Right renal pelvis (tissue), 4 donors: ENCODE measurements at regions not wholly inside any gene's neighbourhood (a gene's known extent, or its start where the extent isn't known, plus 50 kb on each side); places are given as distances from the start of the nearest gene placed in this dataset.
A peak's percentile ranks its signal among the peaks of the same experiment; 100 is the strongest.
"Not testable (repeated sequence)": the region's sequence is repeated elsewhere in the genome, so short reads cannot be mapped to it uniquely, and the experiment has no call there.

Source experiments
- DNase-seq, 4 donors: peaks; one replicate each; pipeline ENCODE4 v3.0.0-alpha.2; 2013; ENCODE audit warnings: low read depth in 4 of 4, low spot score in 3 of 4, missing footprints in 1 of 4

DNA sequence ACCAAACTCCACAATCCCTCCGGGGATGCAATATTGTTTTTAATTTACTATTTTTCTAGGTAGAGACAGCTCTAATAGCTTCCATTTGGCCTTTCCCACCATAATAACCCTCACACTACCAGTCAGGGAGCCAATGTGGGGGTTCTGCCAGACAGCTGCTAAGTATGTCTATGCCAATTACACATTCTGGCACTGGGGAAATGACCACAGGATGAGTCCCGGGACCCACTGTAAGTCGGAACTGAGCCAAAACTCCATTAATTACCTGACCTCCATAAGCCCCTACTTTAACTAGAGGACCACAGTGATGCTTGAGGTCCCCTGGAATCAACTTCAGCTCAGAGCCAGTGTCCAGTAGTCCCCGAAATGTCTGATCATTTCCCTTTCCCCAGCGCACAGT lies 95.2 kb upstream of the USP25 start:
- DNase-seq, result not testable (repeated sequence)

DNA sequence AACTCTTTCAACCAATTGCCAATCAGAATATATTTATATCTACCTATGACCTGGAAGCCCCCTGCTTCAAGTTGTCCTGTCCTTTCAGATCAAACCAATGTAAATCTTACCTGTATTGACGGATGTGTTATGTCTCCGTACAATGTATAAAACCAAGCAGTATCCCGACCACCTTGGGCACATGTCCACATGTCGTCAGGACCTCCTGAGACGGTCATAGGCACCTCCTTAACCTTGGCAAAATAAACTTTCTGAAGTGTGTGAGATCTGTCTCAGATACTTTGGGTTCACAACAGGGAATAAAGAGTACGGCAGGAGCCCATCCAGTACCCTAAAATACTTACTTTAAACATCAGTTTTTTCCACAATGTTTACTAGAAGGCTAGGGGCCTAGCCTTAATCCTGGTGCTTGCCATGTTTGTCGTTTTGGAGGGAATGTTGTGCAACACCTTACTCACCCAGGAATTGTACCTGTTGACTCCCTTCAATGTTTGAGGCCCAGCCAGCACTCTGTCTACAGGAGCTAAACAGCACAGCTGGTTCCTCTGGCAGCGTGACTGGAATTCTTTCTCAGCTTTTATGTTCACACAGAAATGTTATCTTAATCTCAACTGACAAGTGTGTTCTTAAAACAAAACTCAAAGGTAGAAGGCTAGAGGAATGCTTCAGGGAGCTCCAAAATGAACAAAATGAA lies 90.8 kb upstream of the USP25 start:
- peak in 1 of 4 donors; percentile 20 for DNase-seq

DNA sequence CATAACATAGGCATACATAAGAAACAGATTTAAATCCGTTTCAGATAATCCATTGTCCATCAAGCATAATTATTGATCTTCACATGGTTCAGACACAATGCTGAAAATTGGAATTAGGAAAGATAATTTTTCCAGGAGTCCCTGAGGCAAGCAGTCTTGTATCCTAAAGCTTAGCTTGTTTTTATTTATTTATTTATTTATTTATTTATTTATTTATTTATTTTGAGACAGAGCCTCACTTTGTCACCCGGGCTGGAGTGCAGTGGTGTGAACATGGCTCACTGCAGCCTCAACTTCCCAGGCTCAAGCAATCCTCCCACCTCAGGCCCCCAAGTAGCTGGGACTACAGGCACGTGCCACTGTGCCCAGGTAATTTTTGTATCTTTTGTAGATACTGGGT lies 89.7 kb upstream of the USP25 start:
- DNase-seq, result not testable (repeated sequence)

DNA sequence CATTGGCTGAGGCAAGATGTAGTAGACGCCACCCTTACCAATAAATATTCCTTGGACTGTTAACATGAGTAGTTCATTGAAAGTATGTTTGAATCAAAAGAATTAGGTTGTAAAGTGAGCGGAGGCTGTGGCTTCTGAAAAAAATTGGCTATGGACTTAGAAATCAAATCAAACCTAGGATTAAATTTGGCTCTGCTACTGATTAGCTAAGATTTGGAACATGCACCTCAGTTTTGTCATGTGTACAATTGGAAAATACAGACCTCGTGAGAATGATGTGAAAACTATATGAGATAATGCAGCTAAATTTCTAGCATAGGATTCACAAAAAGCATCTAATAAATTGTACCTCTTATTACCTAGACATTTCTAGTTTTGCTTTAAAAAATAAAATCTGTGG lies 85.3 kb upstream of the USP25 start:
- DNase-seq, result no peak

DNA sequence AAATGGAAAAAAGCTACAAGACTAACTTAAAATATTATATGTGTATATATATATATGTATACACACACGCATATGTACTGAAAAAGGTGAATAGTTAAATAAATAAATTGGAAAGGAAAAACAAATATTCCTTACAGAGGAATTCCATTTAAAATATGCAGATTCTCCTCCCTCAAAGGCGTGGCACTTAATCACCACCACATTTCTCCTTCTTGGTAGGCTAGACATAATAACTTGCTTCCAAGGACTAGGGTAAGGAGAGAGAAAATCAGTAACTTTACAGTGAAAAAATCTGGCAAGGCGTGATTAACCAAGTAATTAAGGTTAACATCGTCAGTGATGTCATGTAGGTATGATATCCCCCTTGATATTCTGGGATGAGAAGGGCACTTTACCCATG lies 84.0 kb upstream of the USP25 start:
- no peak for DNase-seq

DNA sequence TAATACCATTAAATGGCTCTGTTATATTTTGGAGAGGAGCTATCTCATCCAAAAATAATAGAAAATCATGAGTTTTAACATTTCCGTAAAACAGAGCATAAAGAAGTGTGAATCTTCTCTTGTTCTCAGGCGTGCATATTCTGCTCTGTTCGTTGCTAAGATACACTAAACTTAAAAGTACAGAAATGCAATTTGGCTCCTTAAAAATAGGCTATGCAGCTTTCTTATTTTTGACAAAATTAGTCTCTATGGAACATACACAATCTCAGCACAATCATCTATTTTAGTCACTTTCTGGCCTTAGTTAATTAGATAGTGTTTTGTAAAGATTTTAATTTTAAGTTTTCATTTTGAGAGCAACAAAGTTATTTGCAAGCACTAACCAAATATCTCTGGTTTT lies 79.0 kb upstream of the USP25 start:
- no peak for DNase-seq

DNA sequence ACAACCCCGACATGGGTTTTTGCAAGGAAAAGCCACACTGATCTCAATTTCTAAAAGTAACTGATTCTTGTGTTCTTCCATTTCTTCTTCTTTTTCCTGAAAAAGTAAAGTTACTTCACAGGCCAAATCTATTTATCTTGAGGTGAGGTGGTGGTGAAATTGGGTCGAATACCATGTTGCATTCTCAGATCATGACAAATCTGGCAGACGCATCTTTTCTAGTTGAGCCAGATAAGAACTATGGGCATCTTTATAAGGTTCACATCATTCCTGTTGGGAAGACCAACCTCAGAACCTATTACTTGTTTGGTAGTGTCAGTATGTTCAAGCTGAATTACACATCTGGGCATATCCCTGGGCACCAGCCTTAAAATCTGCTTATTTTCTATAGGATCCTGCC lies 78.6 kb upstream of the USP25 start:
- DNase-seq, result no peak

DNA sequence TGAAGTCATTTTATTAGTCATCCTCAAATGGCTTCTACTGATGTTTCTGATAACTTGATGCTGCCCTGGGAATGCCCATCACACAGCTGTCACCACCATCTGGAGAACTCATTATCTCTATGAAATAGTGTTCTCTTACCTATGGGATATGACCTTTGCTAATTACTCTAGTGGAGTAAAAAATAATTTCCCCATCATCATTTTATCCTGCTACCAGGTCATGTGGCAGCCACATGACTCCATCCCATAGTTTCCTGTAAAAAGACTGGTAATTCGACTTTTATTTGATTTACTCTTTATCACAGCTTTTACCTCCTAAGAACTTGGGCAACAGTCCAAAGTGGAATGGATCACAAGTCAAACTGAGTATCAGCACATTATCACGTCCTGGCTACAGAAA lies 76.1 kb upstream of the USP25 start:
- DNase-seq, result no peak

DNA sequence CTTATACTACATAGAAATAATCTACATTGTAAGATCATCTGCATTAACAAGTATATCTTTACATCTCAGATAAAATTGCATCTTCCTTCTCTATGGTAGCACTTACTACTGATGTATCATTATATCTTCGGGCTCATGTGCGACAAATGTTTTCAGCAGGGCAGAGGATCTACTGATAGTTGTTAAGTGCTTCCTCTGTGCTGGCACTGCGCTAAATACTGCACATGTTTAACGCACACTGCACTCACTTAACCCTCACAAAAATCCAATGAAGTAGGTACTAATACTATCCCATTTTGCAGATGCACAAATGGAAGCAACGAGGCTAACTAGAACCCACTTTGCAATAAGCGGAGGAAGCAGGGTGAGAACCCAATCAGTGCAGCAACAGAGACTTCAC lies 75.6 kb upstream of the USP25 start:
- no peak for DNase-seq

DNA sequence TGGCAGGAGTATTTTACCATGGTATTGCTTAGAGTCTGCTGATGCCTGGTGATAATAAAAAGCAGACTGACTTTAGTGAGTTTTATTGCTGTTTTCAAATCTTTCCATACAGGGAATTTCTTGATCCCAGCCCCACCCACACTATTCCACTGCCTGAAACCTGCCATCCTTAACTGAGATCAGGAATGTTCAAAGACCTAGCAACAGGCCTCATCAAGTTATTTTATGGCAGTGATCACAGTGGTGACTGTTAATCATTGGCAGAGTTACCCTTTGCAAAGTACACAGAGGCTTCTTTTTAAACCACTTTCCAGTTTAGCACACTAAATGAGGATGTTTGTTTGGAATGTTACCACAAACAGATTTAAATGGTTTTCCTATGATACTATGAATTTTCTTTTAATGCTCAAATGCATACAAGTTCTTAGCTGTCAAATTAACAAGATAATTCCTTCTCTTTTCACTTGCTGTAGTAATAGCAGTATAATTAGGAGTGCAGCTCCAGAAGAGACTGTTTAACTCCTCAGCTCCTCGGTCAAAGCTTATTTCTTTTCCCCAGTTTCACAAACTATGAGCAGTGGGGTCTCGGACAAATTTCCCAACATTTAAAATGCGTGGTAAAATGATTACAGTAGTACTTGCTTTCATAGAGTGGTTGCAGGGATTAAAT lies 69.9 kb upstream of the USP25 start:
- peak; percentile 50 to 77 (median 64) for DNase-seq

DNA sequence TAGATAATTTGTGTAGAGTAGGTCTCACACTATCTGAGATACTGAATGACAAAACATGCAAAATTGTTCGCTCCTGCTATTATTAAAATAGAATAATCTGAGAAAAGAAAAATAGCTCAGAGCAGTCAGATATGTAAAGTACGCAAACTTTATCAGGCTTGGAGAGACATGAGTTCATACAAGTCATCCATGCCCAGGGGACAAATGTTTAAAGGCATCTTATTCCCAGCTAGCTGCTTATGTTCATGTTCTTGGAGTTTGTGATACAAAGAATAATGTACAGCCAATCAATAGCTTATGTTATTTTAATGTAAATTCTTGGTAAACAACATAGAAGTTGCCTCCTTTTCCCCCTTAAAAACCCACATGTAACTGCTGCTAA lies 69.4 kb upstream of the USP25 start:
- DNase-seq, result no peak

DNA sequence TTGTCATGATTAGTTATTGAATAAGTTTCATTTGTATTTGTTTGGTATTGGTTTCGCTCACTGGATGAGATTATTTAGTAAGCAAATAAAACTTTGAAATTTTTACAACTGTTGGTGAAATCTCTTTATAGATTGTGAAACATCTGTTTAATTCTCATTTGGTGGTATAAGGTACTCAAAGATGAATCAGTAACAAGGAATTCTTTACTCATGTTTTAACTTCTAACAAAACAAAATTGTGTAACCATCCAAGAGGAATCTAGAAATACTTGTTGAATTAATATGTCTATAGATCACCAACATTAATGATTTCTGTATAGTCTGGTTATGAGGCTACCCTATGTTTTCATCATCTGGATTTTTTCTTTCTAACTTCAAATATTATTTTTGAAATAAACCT lies 62.8 kb upstream of the USP25 start:
- no peak for DNase-seq

DNA sequence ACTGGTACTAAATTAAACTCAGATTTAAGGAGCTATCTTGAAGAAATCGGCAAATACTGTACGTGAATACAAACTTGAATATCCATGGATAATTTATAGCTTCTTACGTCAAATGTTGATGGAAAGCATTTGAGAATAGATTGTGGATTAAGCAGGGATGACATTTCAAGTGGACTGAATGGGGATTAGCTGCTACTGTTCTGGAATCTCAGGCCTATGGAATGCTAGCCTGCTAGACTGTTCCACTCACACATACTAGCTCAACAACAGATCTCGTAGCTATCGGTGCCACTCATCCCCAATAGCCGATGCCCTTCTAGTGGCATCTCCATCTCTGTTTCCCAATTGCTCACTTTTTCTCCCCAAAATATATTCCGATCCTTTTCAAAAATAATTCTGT lies 62.0 kb upstream of the USP25 start:
- DNase-seq, result no peak

DNA sequence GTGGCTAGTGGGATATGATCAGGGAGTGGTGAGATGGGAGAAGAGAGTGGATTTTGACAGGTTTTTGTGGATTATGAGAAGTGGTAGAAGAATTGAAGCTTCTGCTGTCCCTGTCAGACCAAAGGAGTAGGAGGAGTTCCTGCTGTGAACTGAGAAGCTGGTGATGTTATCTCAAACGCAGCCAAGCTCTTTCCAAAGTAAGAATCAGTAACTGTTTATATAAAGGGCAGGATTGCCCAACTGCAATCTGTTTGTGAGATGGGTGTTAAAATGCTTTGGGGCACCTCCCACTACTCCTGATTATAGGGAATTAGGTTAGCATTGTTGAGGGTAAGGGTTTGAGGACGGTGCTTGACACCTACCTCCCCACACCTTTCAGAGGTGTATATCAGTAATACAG lies 60.5 kb upstream of the USP25 start:
- DNase-seq, result no peak

DNA sequence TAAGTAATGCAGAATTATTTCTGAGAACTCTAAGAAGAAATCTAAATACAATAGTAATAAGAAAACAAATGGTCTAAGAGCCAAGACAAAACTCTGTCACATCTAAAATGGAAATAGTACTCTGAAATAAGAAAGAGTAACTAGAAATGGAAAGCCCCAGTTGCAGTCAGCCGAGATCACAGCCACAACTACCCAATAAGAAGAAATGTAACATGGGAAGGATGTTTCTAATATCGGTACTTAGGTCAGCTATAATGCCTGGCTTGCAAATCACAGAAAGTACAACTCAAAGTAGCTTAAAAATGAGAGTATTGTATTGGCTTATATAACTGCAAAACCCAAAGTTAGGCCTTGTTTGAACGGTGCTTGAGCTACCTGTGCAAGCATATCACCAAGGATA lies 58.6 kb upstream of the USP25 start:
- DNase-seq, result no peak

DNA sequence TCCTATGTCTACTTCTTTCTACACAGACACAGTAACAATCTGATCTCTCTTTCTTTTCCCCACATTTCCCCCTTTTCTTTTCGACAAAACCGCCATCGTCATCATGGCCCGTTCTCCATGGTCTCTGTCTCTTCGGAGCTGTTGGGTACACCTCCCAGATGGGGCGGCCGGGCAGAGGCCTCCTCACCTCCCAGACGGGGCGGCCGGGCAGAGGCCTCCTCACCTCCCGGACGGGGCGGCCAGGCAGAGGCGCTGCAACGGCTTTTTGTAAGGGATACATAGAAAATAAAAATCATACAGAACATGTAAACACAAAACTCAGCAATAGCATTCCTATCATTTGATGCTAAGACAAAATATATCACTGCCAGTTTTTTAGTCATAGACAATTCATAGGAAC lies 57.2 kb upstream of the USP25 start:
- DNase-seq, result not testable (repeated sequence)

DNA sequence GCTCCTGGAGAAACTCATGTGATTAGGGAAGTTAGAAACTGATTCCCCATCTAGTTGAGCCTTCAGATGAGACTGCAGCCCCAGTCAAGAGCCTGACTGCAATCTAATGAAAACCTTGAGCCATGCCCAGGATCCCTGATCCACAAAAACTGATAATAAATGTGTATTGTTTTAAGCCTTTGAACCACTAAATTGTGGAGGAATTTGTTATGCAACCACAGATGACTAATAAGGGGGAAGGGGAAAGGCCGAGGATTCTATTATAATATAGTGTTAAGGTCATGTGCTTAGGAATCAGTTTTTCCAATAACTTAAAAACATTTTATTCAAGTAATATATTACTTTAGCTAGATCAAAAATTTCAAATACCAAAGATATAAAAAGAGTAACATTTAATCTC lies 52.8 kb upstream of the USP25 start:
- DNase-seq, result no peak

DNA sequence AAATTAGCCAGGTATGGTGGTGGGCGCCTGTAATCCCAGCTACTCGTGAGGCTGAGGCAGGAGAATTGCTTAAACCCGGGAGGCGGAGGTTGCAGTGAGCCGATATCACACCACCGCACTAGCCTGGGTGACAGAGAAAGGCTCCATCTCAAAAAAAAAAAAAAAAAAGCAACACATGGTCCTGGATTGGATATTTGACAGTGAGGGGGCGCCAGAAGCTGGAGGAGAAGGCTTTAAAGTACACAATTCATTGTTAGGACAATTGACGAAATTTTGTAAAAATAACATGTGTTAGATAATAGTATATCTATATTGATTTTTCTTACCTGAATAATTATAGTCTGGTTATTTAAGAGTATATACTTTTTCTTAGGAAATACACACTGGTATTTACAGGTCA lies 50.2 kb upstream of the USP25 start:
- DNase-seq, result no peak
